ENCODE measurements at regions not wholly inside any gene's neighbourhood (a gene's known extent, or its start where the extent isn't known, plus 50 kb on each side); places are given as distances from the start of the nearest gene placed in this dataset.

GRCh38 chr18:77668219-77668618, 418.6 kb downstream of the GALR1 start:
- DNase-seq (ENCODE audit: low spot score), result no peak
- CTCF ChIA-PET (ENCODE audit: unreplicated experiment), result no interaction called here
- no peak overlapping the region for H3K27ac ChIP-seq (ENCODE audit: low read depth, low read length, poor library complexity, severe bottlenecking)

GRCh38 chr18:77669331-77669730, 419.7 kb downstream of the GALR1 start:
- BruUV-seq (replicated peaks), result no TSS peak
- TF ChIP-seq EZH2phosphoT487 (IDR thresholded peaks at IDR 0.05; ENCODE audit: borderline replicate concordance, low read depth, low read length) (no peak), CTCF (conservative IDR thresholded peaks at IDR 0.05; ENCODE audit: low read length) (no peak)
- Histone ChIP-seq H3K9me3 (ENCODE audit: low read length) (no peaks in the 10 kb centered on the region), H3K79me2 (ENCODE audit: insufficient read depth, low read depth, low read length) (no peaks in the 10 kb centered on the region), H4K20me1 (ENCODE audit: insufficient read depth, low read length) (no peaks in the 10 kb centered on the region), H3K27ac (ENCODE audit: low read depth, low read length, poor library complexity, severe bottlenecking) (no peak overlapping the region), H3K36me3 (ENCODE audit: insufficient read depth, low read length) (no peaks in the 10 kb centered on the region), H3K9me2 (ENCODE audit: insufficient read depth, low read length) (no peaks in the 10 kb centered on the region), H2AFZ (ENCODE audit: low read length) (no peak overlapping the region), H3K4me3 (ENCODE audit: low read depth, low read length, poor library complexity, severe bottlenecking) (no peak overlapping the region), H3K4me1 (ENCODE audit: insufficient read depth, low read length, poor library complexity, severe bottlenecking) (no peaks in the 10 kb centered on the region), H3K4me2 (ENCODE audit: low read length) (no peak overlapping the region)
- POLR2A ChIA-PET, result no interaction called here
- intact Hi-C loops (cut with micrococcal nuclease; ENCODE audit: unreplicated experiment), result no loop called here
- CTCF ChIA-PET (ENCODE audit: unreplicated experiment), result no interaction called here
- no peak for DNase-seq (ENCODE audit: low spot score)

More at GRCh38 chr18:77668219-77668618, 418.6 kb downstream of the GALR1 start:
- intact Hi-C loops (cut with micrococcal nuclease; ENCODE audit: unreplicated experiment), result no loop called here
- H4K20me1 ChIP-seq (ENCODE audit: insufficient read depth, low read length), result no peaks in the 10 kb centered on the region
- H3K79me2 ChIP-seq (ENCODE audit: insufficient read depth, low read depth, low read length), result no peaks in the 10 kb centered on the region
- H3K9me2 ChIP-seq (ENCODE audit: insufficient read depth, low read length), result no peaks in the 10 kb centered on the region
- no peak overlapping the region for H3K4me3 ChIP-seq (ENCODE audit: low read depth, low read length, poor library complexity, severe bottlenecking)
- no peak overlapping the region for H2AFZ ChIP-seq (ENCODE audit: low read length)
- H3K9me3 ChIP-seq (ENCODE audit: low read length), result no peaks in the 10 kb centered on the region
- no peak overlapping the region for H3K4me2 ChIP-seq (ENCODE audit: low read length)
- TF ChIP-seq CTCF (conservative IDR thresholded peaks at IDR 0.05; ENCODE audit: low read length), result no peak
- TF ChIP-seq EZH2phosphoT487 (IDR thresholded peaks at IDR 0.05; ENCODE audit: borderline replicate concordance, low read depth, low read length), result no peak
- H3K36me3 ChIP-seq (ENCODE audit: insufficient read depth, low read length), result no peaks in the 10 kb centered on the region
- BruUV-seq (replicated peaks), result no TSS peak
- POLR2A ChIA-PET, result no interaction called here
- no peaks in the 10 kb centered on the region for H3K4me1 ChIP-seq (ENCODE audit: insufficient read depth, low read length, poor library complexity, severe bottlenecking)

DNA sequence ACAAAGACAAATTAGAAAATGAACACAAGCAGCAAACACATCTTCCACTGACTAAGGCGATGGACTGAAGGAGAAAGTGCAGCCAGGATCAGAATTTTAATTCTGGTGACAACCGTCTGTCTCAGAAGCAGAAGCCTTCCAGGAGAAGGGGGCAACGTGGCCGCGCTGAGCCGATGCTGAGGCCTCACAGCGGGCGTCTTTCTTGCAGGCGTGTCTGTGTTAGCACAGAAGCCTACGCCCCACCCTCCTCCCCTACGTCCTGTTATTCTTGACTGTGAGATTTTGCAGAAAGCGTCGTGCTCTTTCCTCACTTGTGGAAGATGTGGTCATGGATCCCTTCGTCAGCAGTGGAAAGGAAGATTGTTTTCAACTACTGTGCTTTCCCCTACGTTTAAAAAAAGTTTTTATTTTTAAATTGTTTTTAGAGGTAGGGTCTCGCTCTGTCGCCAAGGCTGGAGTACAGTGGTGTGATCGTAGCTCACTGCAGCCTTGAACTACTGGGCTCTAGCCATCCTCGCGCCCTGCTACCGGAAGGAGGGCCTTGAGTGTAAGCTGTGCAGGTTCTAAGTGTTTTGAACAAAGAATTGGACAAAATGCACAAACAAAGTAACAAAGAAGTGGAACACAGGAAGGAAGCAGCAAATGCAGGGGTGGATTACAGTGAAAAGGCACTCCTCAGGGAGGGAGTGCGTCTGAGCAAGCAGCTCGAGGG, 422.0 kb downstream of the GALR1 start:
- TF ChIP-seq EZH2phosphoT487 (IDR thresholded peaks at IDR 0.05; ENCODE audit: borderline replicate concordance, low read depth, low read length) (no peak), CTCF (conservative IDR thresholded peaks at IDR 0.05; ENCODE audit: low read length) (no peak)
- intact Hi-C loops (cut with micrococcal nuclease; ENCODE audit: unreplicated experiment), result no loop called here

More for the DNA sequence above, 422.0 kb downstream of the GALR1 start:
- no peaks in the 10 kb centered on the region for H3K9me2 ChIP-seq (ENCODE audit: insufficient read depth, low read length)
- H3K79me2 ChIP-seq (ENCODE audit: insufficient read depth, low read depth, low read length), result no peaks in the 10 kb centered on the region
- no TSS peak for BruUV-seq (replicated peaks)
- H3K9me3 ChIP-seq (ENCODE audit: low read length), result no peaks in the 10 kb centered on the region
- no peak overlapping the region for H2AFZ ChIP-seq (ENCODE audit: low read length)
- H3K4me3 ChIP-seq (ENCODE audit: low read depth, low read length, poor library complexity, severe bottlenecking), result no peak overlapping the region
- no peaks in the 10 kb centered on the region for H3K36me3 ChIP-seq (ENCODE audit: insufficient read depth, low read length)
- CTCF ChIA-PET (ENCODE audit: unreplicated experiment), result no interaction called here
- no peaks in the 10 kb centered on the region for H3K4me1 ChIP-seq (ENCODE audit: insufficient read depth, low read length, poor library complexity, severe bottlenecking)
- no peak overlapping the region for H3K4me2 ChIP-seq (ENCODE audit: low read length)
- H4K20me1 ChIP-seq (ENCODE audit: insufficient read depth, low read length), result no peaks in the 10 kb centered on the region
- POLR2A ChIA-PET, result no interaction called here
- no peak overlapping the region for H3K27ac ChIP-seq (ENCODE audit: low read depth, low read length, poor library complexity, severe bottlenecking)
- DNase-seq (ENCODE audit: low spot score), result no peak
